RWPE1 (cell line): ENCODE measurements at regions not wholly inside any gene's neighbourhood (a gene's known extent, or its start where the extent isn't known, plus 50 kb on each side); places are given as distances from the start of the nearest gene placed in this dataset.
"Not testable (repeated sequence)": the region's sequence is repeated elsewhere in the genome, so short reads cannot be mapped to it uniquely, and the experiment has no call there.

Experiments
- CTCF ChIA-PET: fragments of 350-600 bp; sonication (Branson Sonifier 250); formaldehyde crosslinking; extraction: SDS; loops from one replicate; lab custom pipeline; 2021; lab: Yijun Ruan, JAX
- POLR2A ChIA-PET: fragments of 400-600 bp; formaldehyde crosslinking; extraction: SDS; loops from one replicate; lab custom pipeline; 2020; ENCODE audit warnings: antibody characterized with exemption; ENCODE audit not compliant: low non-redundant PET; lab: Yijun Ruan, JAX
- DNase-seq: peaks from one replicate; pipeline ENCODE4 v3.0.0; 2012; ENCODE audit warnings: low spot score
- H3K27ac ChIP-seq: fragments of 450-650 bp; 2 replicates; pipeline ENCODE4 v1.5.1; 2017
- CTCF ChIP-seq: fragments of 450-650 bp; conservative IDR thresholded peaks from 2 replicates; pipeline ENCODE4 v1.5.1; 2017; ENCODE audit warnings: low read depth, mild to moderate bottlenecking

- H3K27ac ChIP-seq: no peak overlapping the region
- CTCF ChIA-PET: no interaction called here
- POLR2A ChIA-PET: no interaction called here
- DNase-seq: no peak
- no peak for TF ChIP-seq CTCF
Measured at GRCh38 chr10:15426115-15426514, 55.0 kb upstream of the FAM171A1 start.

DNA sequence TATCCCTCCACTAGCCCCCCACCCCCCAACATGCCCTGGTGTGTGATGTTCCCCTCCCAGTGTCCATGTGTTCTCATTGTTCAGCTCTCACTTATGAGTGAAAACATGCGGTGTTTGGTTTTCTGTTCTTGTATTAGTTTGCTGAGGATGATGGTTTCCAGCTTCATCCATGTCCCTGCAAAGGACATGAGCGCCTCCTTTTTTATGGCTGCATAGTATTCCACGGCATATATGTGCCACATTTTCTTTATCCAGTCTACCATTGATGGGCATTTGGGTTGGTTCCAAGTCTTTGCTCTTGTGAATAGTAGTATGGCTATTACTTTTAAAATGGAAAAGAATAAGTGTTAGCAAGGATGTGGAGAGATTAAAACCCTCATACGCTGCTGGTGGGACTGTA, 50.8 kb upstream of the FAM171A1 start:
- DNase-seq, H3K27ac ChIP-seq, CTCF ChIA-PET, POLR2A ChIA-PET: not testable (repeated sequence)
